Stomach (tissue), 4 donors: ENCODE measurements at regions not wholly inside any gene's neighbourhood (a gene's known extent, or its start where the extent isn't known, plus 50 kb on each side); places are given as distances from the start of the nearest gene placed in this dataset.
"Not testable (repeated sequence)": the region's sequence is repeated elsewhere in the genome, so short reads cannot be mapped to it uniquely, and the experiment has no call there.

Experiments used
- CTCF ChIP-seq, 7 experiments: fragments of 450-650 bp in 4 of 7; fragments of 200-600 bp in 3 of 7; sonication (generic) in 3 of 7; IDR thresholded peaks; one replicate each; pipeline ENCODE4 v1.5.1; 2016 to 2019; ENCODE audit warnings: antibody characterized with exemption in 7 of 7, control low read depth in 2 of 7, mild to moderate bottlenecking in 1 of 7
- POLR2A ChIP-seq, 4 donors: fragments of 450-650 bp; IDR thresholded peaks; one replicate each; pipeline ENCODE4 v1.6.1; 2016; ENCODE audit warnings: antibody characterized with exemption in 4 of 4, control low read depth in 2 of 4, mild to moderate bottlenecking in 1 of 4, moderate library complexity in 1 of 4
- POLR2AphosphoS5 ChIP-seq, 3 donors: sonication (generic); formaldehyde crosslinking; IDR thresholded peaks; one replicate each; pipeline ENCODE4 v1.6.1; 2016; ENCODE audit warnings: antibody characterized with exemption in 3 of 3

GRCh38 chr13:58714016-58714415, 1082.5 kb downstream of the PCDH17 start:
- TF ChIP-seq POLR2A, CTCF, POLR2AphosphoS5 (IDR thresholded peaks at IDR 0.05): not testable (repeated sequence)
